HG02763 (cell line): ENCODE measurements at regions not wholly inside any gene's neighbourhood (a gene's known extent, or its start where the extent isn't known, plus 50 kb on each side); places are given as distances from the start of the nearest gene placed in this dataset.

Source experiments
- ATAC-seq: cut with Tn5 transposase; IDR thresholded peaks from one replicate; pipeline ENCODE4 v1.9.1; 2021; ENCODE audit warnings: mild to moderate bottlenecking, moderate library complexity; ENCODE audit not compliant: unreplicated experiment

GRCh38 chr5:165201369-165201768 is 1696.0 kb downstream of the MAT2B start:
- no peak for ATAC-seq

- ATAC-seq: no peak
These were observed 1696.5 kb downstream of the MAT2B start for GRCh38 chr5:165201771-165202518.

- ATAC-seq: no peak
These were observed 1697.1 kb downstream of the MAT2B start for GRCh38 chr5:165202519-165202910.

GRCh38 chr5:165209101-165209727 is 1703.8 kb downstream of the MAT2B start:
- ATAC-seq: no peak

- ATAC-seq: no peak
These were observed 1719.1 kb downstream of the MAT2B start for GRCh38 chr5:165224366-165225045.

GRCh38 chr5:165227515-165227914 is 1722.1 kb downstream of the MAT2B start:
- no peak for ATAC-seq

GRCh38 chr5:165228184-165228583 is 1722.8 kb downstream of the MAT2B start:
- ATAC-seq: no peak

GRCh38 chr5:165231821-165232508 is 1726.5 kb downstream of the MAT2B start:
- ATAC-seq: no peak

GRCh38 chr5:165232509-165233028 is 1727.2 kb downstream of the MAT2B start:
- no peak for ATAC-seq

- no peak for ATAC-seq
These were observed 1736.4 kb downstream of the MAT2B start for GRCh38 chr5:165241811-165242210.

- ATAC-seq: no peak
These were observed 1737.2 kb downstream of the MAT2B start for GRCh38 chr5:165242646-165243045.

- no peak for ATAC-seq
These were observed 1739.0 kb downstream of the MAT2B start for GRCh38 chr5:165244407-165244806.

- no peak for ATAC-seq
These were observed 1752.9 kb downstream of the MAT2B start for GRCh38 chr5:165258197-165258771.

GRCh38 chr5:165260426-165260825 is 1755.0 kb downstream of the MAT2B start:
- no peak for ATAC-seq

GRCh38 chr5:165263536-165263935 is 1758.1 kb downstream of the MAT2B start:
- ATAC-seq: no peak

GRCh38 chr5:165266939-165267338 is 1761.5 kb downstream of the MAT2B start:
- no peak for ATAC-seq

- no peak for ATAC-seq
These were observed 1767.0 kb downstream of the MAT2B start for GRCh38 chr5:165272436-165272835.

- ATAC-seq: no peak
These were observed 1772.2 kb downstream of the MAT2B start for GRCh38 chr5:165277661-165278060.

GRCh38 chr5:165282491-165282890 is 1777.1 kb downstream of the MAT2B start:
- no peak for ATAC-seq

GRCh38 chr5:165286692-165287091 is 1781.3 kb downstream of the MAT2B start:
- ATAC-seq: no peak

GRCh38 chr5:165290535-165290934 is 1785.1 kb downstream of the MAT2B start:
- no peak for ATAC-seq
